Endothelial cell (in vitro differentiated cells): ENCODE measurements at regions not wholly inside any gene's neighbourhood (a gene's known extent, or its start where the extent isn't known, plus 50 kb on each side); places are given as distances from the start of the nearest gene placed in this dataset.

ENCODE experiments used
- DNase-seq: peaks from one replicate; pipeline ENCODE4 v3.0.0; 2021; ENCODE audit warnings: low spot score
- H3K27ac Mint-ChIP-seq: one replicate; pipeline ENCODE4 v1.8.0; 2021; ENCODE audit warnings: mixed read lengths, inconsistent platforms; ENCODE audit not compliant: unreplicated experiment
- H3K27me3 Mint-ChIP-seq: one replicate; pipeline ENCODE4 v1.8.0; 2021; ENCODE audit warnings: mild to moderate bottlenecking, moderate library complexity, mixed read lengths, inconsistent platforms; ENCODE audit not compliant: unreplicated experiment
- H3K36me3 Mint-ChIP-seq: one replicate; pipeline ENCODE4 v1.8.0; 2021; ENCODE audit warnings: mild to moderate bottlenecking, low read depth, mixed read lengths, inconsistent platforms; ENCODE audit not compliant: unreplicated experiment
- H3K4me1 Mint-ChIP-seq: one replicate; pipeline ENCODE4 v1.8.0; 2021; ENCODE audit warnings: mild to moderate bottlenecking, mixed read lengths, inconsistent platforms; ENCODE audit not compliant: unreplicated experiment
- H3K4me3 Mint-ChIP-seq: one replicate; pipeline ENCODE4 v1.8.0; 2021; ENCODE audit warnings: mild to moderate bottlenecking, mixed read lengths, inconsistent platforms; ENCODE audit not compliant: unreplicated experiment
- H3K9me3 Mint-ChIP-seq: one replicate; pipeline ENCODE4 v1.8.0; 2021; ENCODE audit warnings: mixed read lengths, inconsistent platforms; ENCODE audit not compliant: unreplicated experiment
- TF ChIP-seq, protein P1 (sequence below): fragments of 200-600 bp; sonication (generic); IDR thresholded peaks from one replicate; pipeline ENCODE4 v1.5.0; 2021; ENCODE audit warnings: antibody characterized with exemption; ENCODE audit not compliant: unreplicated experiment

DNA sequence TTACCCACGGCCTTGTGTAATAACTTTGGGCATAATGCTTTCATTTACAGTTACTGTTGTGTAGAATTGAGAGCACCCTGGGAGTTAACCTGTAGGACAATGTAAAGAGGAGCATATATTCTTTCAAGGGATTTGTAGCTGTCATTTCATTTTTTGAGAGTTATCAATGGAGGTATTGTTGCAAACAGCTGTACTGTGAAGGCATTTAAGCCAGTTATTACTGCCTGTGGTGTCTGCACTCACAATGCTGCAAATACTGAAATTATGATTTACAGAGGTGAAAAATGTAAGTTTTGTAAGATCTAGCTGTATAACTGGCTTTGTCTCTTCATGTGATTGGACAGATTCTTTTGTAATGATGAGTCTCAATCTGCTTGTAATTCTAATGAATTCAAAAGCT lies 131.5 kb upstream of the FAT1 start:
- Mint-ChIP-seq H3K4me3 (no peak overlapping the region), H3K9me3 (peaks cover 7% of the 10 kb centered on the region), H3K27me3 (peaks cover 1% of the 10 kb centered on the region)

DNA sequence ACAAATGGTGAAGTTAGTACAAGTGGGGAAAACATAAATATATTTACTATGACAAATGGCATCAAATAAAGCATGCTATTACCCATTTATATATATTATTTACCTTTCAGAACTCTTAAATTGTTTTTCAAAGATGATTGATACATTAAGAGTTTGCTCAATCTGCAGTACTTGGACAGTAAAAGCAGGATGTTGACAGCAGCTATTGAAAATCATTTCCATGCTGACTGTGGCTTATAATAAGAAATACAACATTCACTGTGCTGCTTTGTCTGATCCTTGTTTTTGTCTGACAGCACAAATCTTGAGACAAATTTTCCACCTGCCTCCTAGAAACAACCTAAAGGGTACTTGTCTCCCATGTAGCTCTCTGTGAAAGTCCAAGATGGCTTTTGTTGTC lies 134.1 kb upstream of the FAT1 start:
- no peaks in the 10 kb centered on the region for H3K4me1 Mint-ChIP-seq
- H3K27ac Mint-ChIP-seq: no peak overlapping the region
- TF ChIP-seq, protein P1, sequence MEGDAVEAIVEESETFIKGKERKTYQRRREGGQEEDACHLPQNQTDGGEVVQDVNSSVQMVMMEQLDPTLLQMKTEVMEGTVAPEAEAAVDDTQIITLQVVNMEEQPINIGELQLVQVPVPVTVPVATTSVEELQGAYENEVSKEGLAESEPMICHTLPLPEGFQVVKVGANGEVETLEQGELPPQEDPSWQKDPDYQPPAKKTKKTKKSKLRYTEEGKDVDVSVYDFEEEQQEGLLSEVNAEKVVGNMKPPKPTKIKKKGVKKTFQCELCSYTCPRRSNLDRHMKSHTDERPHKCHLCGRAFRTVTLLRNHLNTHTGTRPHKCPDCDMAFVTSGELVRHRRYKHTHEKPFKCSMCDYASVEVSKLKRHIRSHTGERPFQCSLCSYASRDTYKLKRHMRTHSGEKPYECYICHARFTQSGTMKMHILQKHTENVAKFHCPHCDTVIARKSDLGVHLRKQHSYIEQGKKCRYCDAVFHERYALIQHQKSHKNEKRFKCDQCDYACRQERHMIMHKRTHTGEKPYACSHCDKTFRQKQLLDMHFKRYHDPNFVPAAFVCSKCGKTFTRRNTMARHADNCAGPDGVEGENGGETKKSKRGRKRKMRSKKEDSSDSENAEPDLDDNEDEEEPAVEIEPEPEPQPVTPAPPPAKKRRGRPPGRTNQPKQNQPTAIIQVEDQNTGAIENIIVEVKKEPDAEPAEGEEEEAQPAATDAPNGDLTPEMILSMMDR: no peak
- no peaks in the 10 kb centered on the region for H3K36me3 Mint-ChIP-seq
- no peak for DNase-seq
- H3K27me3 Mint-ChIP-seq: no peaks in the 10 kb centered on the region
- H3K4me3 Mint-ChIP-seq: no peak overlapping the region
- no peaks in the 10 kb centered on the region for H3K9me3 Mint-ChIP-seq

More for the DNA sequence above, 131.5 kb upstream of the FAT1 start:
- TF ChIP-seq, protein P1: no peak
- Mint-ChIP-seq H3K27ac (no peak overlapping the region), H3K36me3 (no peaks in the 10 kb centered on the region), H3K4me1 (no peaks in the 10 kb centered on the region)
- DNase-seq: no peak

DNA sequence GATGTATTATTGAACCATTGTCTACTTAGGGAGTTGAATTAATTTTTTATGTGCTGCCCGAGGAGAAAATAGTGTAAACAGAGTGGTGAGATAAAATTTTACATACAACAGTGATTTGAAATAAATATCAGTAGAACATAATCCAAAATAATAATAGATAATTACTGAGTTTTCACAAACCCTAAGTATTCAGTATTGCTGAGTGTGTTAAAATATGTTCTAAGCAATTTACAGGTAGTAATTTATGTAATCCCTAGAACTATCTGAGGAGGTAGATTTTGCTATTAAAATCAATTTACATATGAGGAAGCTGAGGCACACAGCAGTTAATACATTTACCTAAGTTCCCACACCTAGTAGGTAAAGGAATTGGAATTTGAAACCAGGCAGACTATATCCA lies 134.7 kb upstream of the FAT1 start:
- Mint-ChIP-seq H3K27me3 (no peaks in the 10 kb centered on the region), H3K9me3 (no peaks in the 10 kb centered on the region), H3K4me1 (no peaks in the 10 kb centered on the region), H3K36me3 (no peaks in the 10 kb centered on the region), H3K27ac (no peak overlapping the region), H3K4me3 (no peak overlapping the region)
- TF ChIP-seq, protein P1: no peak
- no peak for DNase-seq

DNA sequence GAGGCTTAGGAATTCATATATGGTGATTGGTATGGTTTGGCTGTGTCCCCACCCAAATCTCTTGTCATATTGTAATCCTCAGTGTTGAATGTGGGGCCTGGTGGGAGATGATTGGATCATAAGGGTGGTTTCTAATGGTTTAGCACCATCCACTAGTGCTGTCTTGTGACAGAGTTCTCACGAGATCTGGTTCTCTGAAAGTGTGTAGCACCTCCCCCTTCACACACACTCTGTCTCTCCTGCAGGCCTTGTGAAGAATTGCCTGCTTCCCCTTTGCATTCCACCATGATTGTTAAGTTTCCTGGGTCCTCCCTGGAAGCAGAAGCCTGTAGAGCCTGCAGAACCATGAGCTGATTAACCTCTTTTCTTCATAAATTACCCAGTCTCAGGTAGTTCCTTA lies 135.8 kb upstream of the FAT1 start:
- H3K9me3 Mint-ChIP-seq: no peaks in the 10 kb centered on the region
- no peak overlapping the region for H3K4me3 Mint-ChIP-seq
- TF ChIP-seq, protein P1: no peak
- H3K27me3 Mint-ChIP-seq: peaks cover 2% of the 10 kb centered on the region
- no peak overlapping the region for H3K27ac Mint-ChIP-seq
- H3K36me3 Mint-ChIP-seq: no peaks in the 10 kb centered on the region
- H3K4me1 Mint-ChIP-seq: no peaks in the 10 kb centered on the region
- DNase-seq: no peak

DNA sequence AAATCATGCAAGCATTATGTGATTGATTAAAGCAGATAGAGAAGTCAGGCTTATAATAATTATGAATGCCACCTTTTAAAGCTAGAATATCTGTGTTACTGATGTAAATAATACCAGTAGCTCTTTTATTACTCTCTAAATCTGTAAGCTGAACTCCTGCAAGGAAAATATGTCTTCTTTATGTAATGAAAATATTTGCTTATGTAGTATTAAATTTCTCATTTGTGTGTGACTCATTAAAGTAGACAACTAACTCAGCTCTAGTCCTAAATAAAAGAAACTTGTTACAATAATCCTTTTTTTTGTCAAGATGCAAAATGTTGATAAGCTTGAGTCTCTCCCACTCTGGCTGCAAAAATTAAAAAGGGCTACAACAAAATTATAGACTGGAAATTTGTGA lies 137.7 kb upstream of the FAT1 start:
- H3K27me3 Mint-ChIP-seq: peaks cover 2% of the 10 kb centered on the region
- TF ChIP-seq, protein P1: no peak
- no peaks in the 10 kb centered on the region for H3K9me3 Mint-ChIP-seq
- H3K4me1 Mint-ChIP-seq: no peaks in the 10 kb centered on the region
- H3K4me3 Mint-ChIP-seq: no peak overlapping the region
- no peak overlapping the region for H3K27ac Mint-ChIP-seq
- H3K36me3 Mint-ChIP-seq: no peaks in the 10 kb centered on the region
- DNase-seq: no peak
